B cell (primary cell): ENCODE measurements at regions not wholly inside any gene's neighbourhood (a gene's known extent, or its start where the extent isn't known, plus 50 kb on each side); places are given as distances from the start of the nearest gene placed in this dataset.

Experiments
- ATAC-seq: fragments of 200-7000 bp; cut with Tn5 transposase; one replicate; pipeline ENCODE4 v1.10.0; 2021; ENCODE audit warnings: low read depth, mild to moderate bottlenecking, moderate number of reproducible peaks, moderate library complexity
- CTCF ChIA-PET: fragments of 350-600 bp; sonication (Branson Sonifier 250); formaldehyde crosslinking; loops from one replicate; lab custom pipeline; 2021; ENCODE audit warnings: antibody characterized with exemption, inconsistent platforms; lab: Charles Lee
- POLR2A ChIA-PET: fragments of 350-600 bp; sonication (Branson Sonifier 250); formaldehyde crosslinking; loops from one replicate; lab custom pipeline; 2021; ENCODE audit warnings: antibody characterized with exemption; lab: Charles Lee
- DNase-seq: peaks from one replicate; pipeline ENCODE4 v3.0.0; 2013
- H2AFZ ChIP-seq: 2 replicates; pipeline ENCODE4 v1.6.1; 2012; ENCODE audit warnings: mild to moderate bottlenecking, low read depth, low read length; ENCODE audit not compliant: insufficient read depth, poor library complexity, severe bottlenecking
- H3K27ac ChIP-seq, 2 donors: 1 replicate in 1 of 2; 2 replicates in 1 of 2; pipeline ENCODE4 v1.5.1; 2012 to 2013; ENCODE audit warnings: low read length in 2 of 2, mild to moderate bottlenecking in 2 of 2, moderate library complexity in 1 of 2
- H3K27me3 ChIP-seq, 4 experiments: fragments of 200-600 bp in 1 of 4; sonication (generic) in 1 of 4; replicated peaks in 1 of 4; 1 replicate in 2 of 4; 2 replicates in 2 of 4; pipeline versions ENCODE4 v1.6.1 to v1.7.0; 2013 to 2016; ENCODE audit warnings: low read length in 3 of 4, mild to moderate bottlenecking in 2 of 4, mixed read lengths in 1 of 4, moderate library complexity in 1 of 4; ENCODE audit not compliant: insufficient read depth in 4 of 4, control insufficient read depth in 3 of 4; ENCODE audit errors: control extremely low read depth in 1 of 4
- H3K36me3 ChIP-seq, 2 experiments: replicated peaks in 1 of 2; 1 replicate in 1 of 2; 2 replicates in 1 of 2; pipeline versions ENCODE4 v1.6.1 to v1.7.1; 2013; ENCODE audit warnings: low read length in 1 of 2; ENCODE audit not compliant: insufficient read depth in 2 of 2, control insufficient read depth in 1 of 2; ENCODE audit errors: control extremely low read depth in 1 of 2, extremely low read depth in 1 of 2
- H3K4me1 ChIP-seq, 2 donors: fragments of 200-600 bp in 1 of 2; sonication (generic) in 1 of 2; 1 replicate in 1 of 2; 2 replicates in 1 of 2; pipeline versions ENCODE4 v1.5.1 to v1.6.1; 2013 to 2017; ENCODE audit warnings: low read length in 2 of 2; ENCODE audit not compliant: control insufficient read depth in 2 of 2, insufficient read depth in 2 of 2
- H3K4me2 ChIP-seq: replicated peaks from 2 replicates; pipeline ENCODE3; 2012; ENCODE audit warnings: mild to moderate bottlenecking, low read depth, low read length; ENCODE audit not compliant: poor library complexity, severe bottlenecking
- H3K4me3 ChIP-seq, 5 experiments: fragments of 200-600 bp in 1 of 5; sonication (generic) in 1 of 5; 1 replicate in 3 of 5; 2 replicates in 2 of 5; pipeline versions ENCODE4 v1.5.1 to v1.7.0; 2011 to 2016; ENCODE audit warnings: low read length in 4 of 5, mild to moderate bottlenecking in 4 of 5, low read depth in 2 of 5, control low read depth in 1 of 5, moderate library complexity in 1 of 5; ENCODE audit not compliant: insufficient read depth in 1 of 5; ENCODE audit errors: control extremely low read depth in 1 of 5, extremely low read depth in 1 of 5
- H3K79me2 ChIP-seq: fragments of 200-600 bp; sonication (generic); one replicate; pipeline ENCODE4 v1.6.0; 2016; ENCODE audit warnings: low read length; ENCODE audit not compliant: control insufficient read depth, insufficient read depth
- H3K9ac ChIP-seq: fragments of 200-600 bp; sonication (generic); 2 replicates; pipeline ENCODE4 v1.6.1; 2017; ENCODE audit warnings: mild to moderate bottlenecking, low read length, moderate library complexity
- H3K9me3 ChIP-seq, 3 donors: one replicate each; pipeline versions ENCODE4 v1.6.1 to v1.7.1; 2013; ENCODE audit warnings: low read length in 2 of 3; ENCODE audit not compliant: control insufficient read depth in 2 of 3, insufficient read depth in 1 of 3; ENCODE audit errors: control extremely low read depth in 1 of 3
- H4K20me1 ChIP-seq: 2 replicates; pipeline ENCODE4 v1.6.0; 2012; ENCODE audit warnings: mild to moderate bottlenecking, low read length; ENCODE audit not compliant: insufficient read depth, control insufficient read depth, poor library complexity, severe bottlenecking
- H3K27ac Mint-ChIP-seq: one replicate; pipeline ENCODE4 v1.8.0; 2021; ENCODE audit warnings: mixed read lengths
- H3K27me3 Mint-ChIP-seq: one replicate; pipeline ENCODE4 v1.8.0; 2021; ENCODE audit warnings: mixed read lengths
- H3K4me1 Mint-ChIP-seq: one replicate; pipeline ENCODE4 v1.8.0; 2021; ENCODE audit warnings: mixed read lengths
- H3K4me3 Mint-ChIP-seq: one replicate; pipeline ENCODE4 v1.8.0; 2021; ENCODE audit warnings: mixed read lengths
- H3K9me3 Mint-ChIP-seq: one replicate; pipeline ENCODE4 v1.8.0; 2022; ENCODE audit warnings: mixed read lengths; ENCODE audit not compliant: insufficient read depth
- CTCF ChIP-seq: fragments of 200-600 bp; IDR thresholded peaks from one replicate; pipeline ENCODE4 v1.8.0; 2022; ENCODE audit warnings: antibody characterized with exemption, mild to moderate bottlenecking
- EZH2 ChIP-seq: IDR thresholded peaks from 2 replicates; pipeline ENCODE4 v1.6.1; 2012; ENCODE audit warnings: borderline replicate concordance, low read depth, mild to moderate bottlenecking, moderate library complexity, low read length; ENCODE audit not compliant: insufficient read depth, poor library complexity, severe bottlenecking
- WGBS: methylation state at CpG from one replicate; pipeline ENCODE4 v1.1.5; 2013; ENCODE audit warnings: missing lambda C conversion rate; ENCODE audit not compliant: insufficient coverage; 5-methylcytosine and 5-hydroxymethylcytosine counted together
- intact Hi-C: fragments of 100-400 bp; cut with micrococcal nuclease; formaldehyde crosslinking; loops from one replicate; pipeline ENCODE4 v1.10.0; 2022

- Mint-ChIP-seq H3K9me3 (peaks cover 6% of the 10 kb centered on the region), H3K4me1 (no peaks in the 10 kb centered on the region), H3K27ac (no peak overlapping the region), H3K27me3 (no peaks in the 10 kb centered on the region), H3K4me3 (no peak overlapping the region)
- no peak for TF ChIP-seq CTCF
- no CpG with 5 or more reads among the region's 2 CpGs for WGBS
- ChIA-PET CTCF (interaction anchor here (1.6 kb wide), 1 partner anchor 8 kb away, joined by 3 read pairs; no protein-coding TSS in a partner anchor), POLR2A (no interaction called here)
- no peak overlapping the region for H3K27ac ChIP-seq
- DNase-seq (no peak), ATAC-seq (no peak)
- no peak overlapping the region for H3K4me2 ChIP-seq
- no peak overlapping the region for H3K9ac ChIP-seq
- intact Hi-C loops: no loop called here
- no peaks in the 10 kb centered on the region for H3K36me3 ChIP-seq
- no peaks in the 10 kb centered on the region for H3K79me2 ChIP-seq
- H3K4me1 ChIP-seq: no peaks in the 10 kb centered on the region
- peaks cover 0 to 7% (median 0%) of the 10 kb centered on the region in 3 donors for H3K9me3 ChIP-seq
- no peak overlapping the region for H3K4me3 ChIP-seq
- no peaks in the 10 kb centered on the region for H4K20me1 ChIP-seq
- no peak overlapping the region for H2AFZ ChIP-seq
- no peaks in the 10 kb centered on the region for H3K27me3 ChIP-seq
These were observed 91.4 kb downstream of the LYPLAL1 start for GRCh38 chr1:219265026-219265515.

- Histone ChIP-seq H3K9ac (no peak overlapping the region), H2AFZ (no peak overlapping the region), H3K9me3 (peaks cover 0 to 7% (median 0%) of the 10 kb centered on the region in 3 donors), H3K36me3 (no peaks in the 10 kb centered on the region), H3K27me3 (no peaks in the 10 kb centered on the region), H3K27ac (no peak overlapping the region), H4K20me1 (no peaks in the 10 kb centered on the region), H3K4me3 (no peak overlapping the region), H3K4me2 (no peak overlapping the region), H3K79me2 (no peaks in the 10 kb centered on the region), H3K4me1 (no peaks in the 10 kb centered on the region)
- peaks cover 6% of the 10 kb centered on the region for H3K9me3 Mint-ChIP-seq
- 67% methylated on average over 2 of the region's 5 CpGs for WGBS
- no peak for DNase-seq
- H3K27ac Mint-ChIP-seq: no peak overlapping the region
- intact Hi-C loops: no loop called here
- CTCF ChIA-PET: interaction anchor here (1.6 kb wide), 1 partner anchor 9 kb away, joined by 3 read pairs; no protein-coding TSS in a partner anchor
- H3K27me3 Mint-ChIP-seq: no peaks in the 10 kb centered on the region
- TF ChIP-seq EZH2 (no peak), CTCF (no peak)
- no peaks in the 10 kb centered on the region for H3K4me1 Mint-ChIP-seq
- POLR2A ChIA-PET: no interaction called here
- ATAC-seq: no peak
- no peak overlapping the region for H3K4me3 Mint-ChIP-seq
These were observed 90.9 kb downstream of the LYPLAL1 start for GRCh38 chr1:219264561-219264960.
